Cardiac fibroblast (primary cell): ENCODE measurements at regions not wholly inside any gene's neighbourhood (a gene's known extent, or its start where the extent isn't known, plus 50 kb on each side); places are given as distances from the start of the nearest gene placed in this dataset.

ENCODE experiments used
- DNase-seq, 2 donors: peaks; one replicate each; pipeline versions ENCODE4 v3.0.0 to v3.0.0-alpha.2; 2010; ENCODE audit warnings: low read depth in 2 of 2
- H3K4me3 ChIP-seq, 2 donors: replicated peaks in 1 of 2; 1 replicate in 1 of 2; 2 replicates in 1 of 2; pipeline ENCODE4 v1.5.1; 2011; ENCODE audit warnings: low read depth in 2 of 2, low read length in 2 of 2, mild to moderate bottlenecking in 2 of 2, moderate library complexity in 1 of 2
- TF ChIP-seq, protein P1 (sequence below): IDR thresholded peaks from one replicate; pipeline ENCODE4 v1.5.1; 2011; ENCODE audit warnings: low read depth, mild to moderate bottlenecking, low read length, inconsistent platforms

DNA sequence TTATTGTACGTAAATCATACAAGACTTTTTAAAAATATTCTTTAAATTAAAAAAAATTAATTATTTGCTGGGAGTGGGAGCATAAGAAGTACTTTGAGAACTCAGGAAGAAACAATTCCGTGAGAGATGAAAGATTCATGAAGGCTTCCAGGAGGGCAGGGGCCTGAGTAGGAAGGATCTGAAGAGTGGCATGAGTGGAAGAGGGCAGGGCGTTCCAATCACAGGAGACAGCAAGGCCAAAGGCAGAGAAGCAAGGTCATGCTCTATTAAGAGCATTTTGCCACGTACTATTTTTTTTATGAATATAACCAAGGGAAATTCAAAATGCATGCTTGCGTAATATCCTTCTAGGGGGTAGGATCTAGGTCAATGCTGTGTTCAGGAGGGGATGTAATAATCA is 265.5 kb downstream of the ZNF608 start:
- TF ChIP-seq, protein P1, sequence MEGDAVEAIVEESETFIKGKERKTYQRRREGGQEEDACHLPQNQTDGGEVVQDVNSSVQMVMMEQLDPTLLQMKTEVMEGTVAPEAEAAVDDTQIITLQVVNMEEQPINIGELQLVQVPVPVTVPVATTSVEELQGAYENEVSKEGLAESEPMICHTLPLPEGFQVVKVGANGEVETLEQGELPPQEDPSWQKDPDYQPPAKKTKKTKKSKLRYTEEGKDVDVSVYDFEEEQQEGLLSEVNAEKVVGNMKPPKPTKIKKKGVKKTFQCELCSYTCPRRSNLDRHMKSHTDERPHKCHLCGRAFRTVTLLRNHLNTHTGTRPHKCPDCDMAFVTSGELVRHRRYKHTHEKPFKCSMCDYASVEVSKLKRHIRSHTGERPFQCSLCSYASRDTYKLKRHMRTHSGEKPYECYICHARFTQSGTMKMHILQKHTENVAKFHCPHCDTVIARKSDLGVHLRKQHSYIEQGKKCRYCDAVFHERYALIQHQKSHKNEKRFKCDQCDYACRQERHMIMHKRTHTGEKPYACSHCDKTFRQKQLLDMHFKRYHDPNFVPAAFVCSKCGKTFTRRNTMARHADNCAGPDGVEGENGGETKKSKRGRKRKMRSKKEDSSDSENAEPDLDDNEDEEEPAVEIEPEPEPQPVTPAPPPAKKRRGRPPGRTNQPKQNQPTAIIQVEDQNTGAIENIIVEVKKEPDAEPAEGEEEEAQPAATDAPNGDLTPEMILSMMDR = no peak
- DNase-seq = no peak
- H3K4me3 ChIP-seq = no peak overlapping the region

DNA sequence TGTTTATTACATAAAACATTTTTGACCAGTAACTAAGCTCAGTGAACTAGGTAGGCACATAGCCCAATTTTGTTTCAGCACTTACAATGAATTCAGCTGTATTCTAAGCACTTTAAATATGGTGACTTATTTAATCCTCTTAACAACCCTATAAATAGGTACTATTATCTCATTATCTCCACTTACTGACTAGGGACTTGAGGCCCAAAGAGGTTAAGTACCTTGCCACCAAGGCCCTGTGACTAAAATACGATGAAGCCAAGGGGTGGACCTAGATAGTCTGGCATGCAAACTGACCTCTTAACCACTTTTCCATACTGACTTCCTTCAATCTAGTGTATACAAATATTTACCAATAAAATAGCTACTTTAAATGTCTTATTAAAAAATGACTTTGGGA is 266.4 kb downstream of the ZNF608 start:
- H3K4me3 ChIP-seq = no peak overlapping the region
- no peak for DNase-seq
- TF ChIP-seq, protein P1 = no peak

DNA sequence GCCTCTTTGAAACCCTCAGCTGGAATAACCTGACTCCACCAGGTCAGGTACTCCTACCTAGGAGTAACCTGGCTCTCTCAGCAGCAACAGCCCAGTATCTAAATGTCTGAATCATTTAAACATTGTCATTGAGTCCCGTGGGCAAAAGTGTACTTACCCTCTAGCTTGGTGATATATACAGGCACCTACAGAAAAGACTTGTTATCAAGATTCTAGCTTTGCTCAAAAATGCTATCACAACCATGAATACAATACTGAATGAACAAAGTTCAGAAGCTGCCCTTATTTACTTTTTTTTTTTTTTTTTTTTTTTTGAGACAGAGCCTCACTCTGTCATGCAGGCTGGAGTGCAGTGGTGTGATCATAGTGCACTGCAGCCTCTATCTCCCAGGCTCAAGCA is 268.2 kb downstream of the ZNF608 start:
- TF ChIP-seq, protein P1 = no peak
- H3K4me3 ChIP-seq = no peak overlapping the region
- DNase-seq = no peak

DNA sequence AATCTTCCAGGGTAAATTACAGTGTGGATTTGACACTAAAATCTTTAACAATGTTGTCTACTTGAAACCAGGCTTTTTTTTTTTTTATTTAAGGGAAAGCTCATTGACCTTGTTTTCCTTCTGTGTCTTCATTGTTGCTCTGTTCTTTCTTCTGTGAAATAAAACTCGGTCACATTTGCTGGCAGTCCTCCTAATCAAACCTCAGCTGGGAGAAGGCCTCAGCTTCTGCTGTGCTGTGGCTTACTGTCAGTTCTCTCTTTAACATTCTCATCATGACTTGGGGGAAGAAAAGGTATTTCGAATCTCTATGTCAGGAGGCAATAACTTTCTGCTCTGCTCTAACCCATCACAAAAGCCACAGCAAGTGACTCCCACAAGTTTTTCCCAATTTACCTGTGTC is 268.9 kb downstream of the ZNF608 start:
- DNase-seq = no peak

DNA sequence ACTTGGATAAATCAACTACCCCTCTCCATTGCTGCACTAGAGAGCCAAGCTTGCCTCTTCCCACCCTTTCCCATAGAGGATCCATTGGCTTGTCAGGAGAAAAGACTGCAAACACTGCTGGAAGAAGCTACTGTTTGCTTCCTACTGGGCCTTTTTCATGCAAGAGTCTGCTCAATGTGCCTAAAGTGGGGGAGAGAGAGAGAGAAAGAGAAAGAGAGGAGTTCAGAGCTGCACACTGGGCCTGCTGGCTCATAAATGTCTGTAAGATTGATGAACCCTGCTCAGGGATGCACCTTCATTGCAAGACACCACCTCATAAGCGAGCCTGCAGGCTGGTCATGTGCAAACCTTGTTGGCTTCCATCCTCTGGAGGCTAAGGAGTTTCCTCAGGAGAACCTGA is 269.4 kb downstream of the ZNF608 start:
- no peak overlapping the region for H3K4me3 ChIP-seq
- no peak for DNase-seq
- TF ChIP-seq, protein P1 = no peak

More for the DNA sequence above, 268.9 kb downstream of the ZNF608 start:
- no peak overlapping the region for H3K4me3 ChIP-seq
- TF ChIP-seq, protein P1 = no peak

DNA sequence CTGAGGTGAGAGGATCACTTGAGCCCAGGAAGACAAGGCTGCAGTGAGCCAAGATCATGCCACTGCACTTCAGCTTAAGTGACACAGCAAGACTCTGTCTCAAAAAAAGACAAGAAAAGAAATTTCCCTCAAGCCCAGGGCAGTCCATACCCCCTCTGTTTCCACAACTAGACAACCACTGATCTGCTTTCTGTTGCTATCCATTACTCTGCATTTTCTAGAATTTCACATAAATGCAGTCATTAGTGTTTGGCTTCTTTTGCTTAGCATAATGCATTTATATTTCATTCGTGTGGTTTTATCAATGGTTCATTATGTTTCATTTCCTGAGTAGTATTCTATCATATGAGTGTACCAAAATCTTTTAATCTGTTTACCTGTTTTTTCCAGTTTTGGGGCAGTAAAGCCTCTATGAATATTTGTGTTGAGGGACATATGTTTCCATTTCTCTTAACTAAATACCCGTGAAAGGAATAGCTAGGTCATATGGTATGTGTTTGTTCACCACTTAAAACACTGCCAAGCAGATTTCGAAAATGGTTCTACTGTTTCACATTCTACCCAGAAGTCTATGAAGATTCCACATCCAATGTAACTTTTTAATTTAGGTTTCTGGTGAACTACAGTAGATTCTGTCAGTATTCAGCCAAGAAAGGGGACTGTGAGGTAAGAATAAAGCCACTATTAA is 271.8 kb downstream of the ZNF608 start:
- H3K4me3 ChIP-seq = no peak overlapping the region
- TF ChIP-seq, protein P1 = no peak
- peak in 1 of 2 donors; percentile 7 for DNase-seq
